ENCODE measurements at regions not wholly inside any gene's neighbourhood (a gene's known extent, or its start where the extent isn't known, plus 50 kb on each side); places are given as distances from the start of the nearest gene placed in this dataset.

- no peaks in the 10 kb centered on the region for H3K36me3 Mint-ChIP-seq
- H2AFZ ChIP-seq (replicated peaks): no peak overlapping the region
These were observed 160.2 kb downstream of the NTMT2 start for GRCh38 chr1:170305777-170306512.

GRCh38 chr1:170306513-170306910, 160.8 kb downstream of the NTMT2 start:
- no peaks in the 10 kb centered on the region for H4K20me1 ChIP-seq (ENCODE audit: low read depth)
- Mint-ChIP-seq H3K27ac (no peak overlapping the region), H3K27me3 (ENCODE audit: insufficient read depth, low read depth) (peaks cover 2% of the 10 kb centered on the region), H3K4me1 (peaks cover 11% of the 10 kb centered on the region), H3K36me3 (no peaks in the 10 kb centered on the region), H3K9me3 (no peaks in the 10 kb centered on the region), H3K4me3 (no peak overlapping the region)
- TF ChIP-seq EZH2 (IDR thresholded peaks at IDR 0.05) (no peak), EZH2phosphoT487 (IDR thresholded peaks at IDR 0.05) (no peak), CTCF (IDR thresholded peaks at IDR 0.05) (no peak)
- no peaks in the 10 kb centered on the region for H3F3A ChIP-seq (ENCODE audit: low read depth)
- no peak overlapping the region for H3K27ac ChIP-seq
- H3K9me3 ChIP-seq (ENCODE audit: low read depth): no peaks in the 10 kb centered on the region
- DNase-seq (ENCODE audit: low spot score): no peak
- no peaks in the 10 kb centered on the region for H3K79me2 ChIP-seq (ENCODE audit: low read depth)
- H3K9ac ChIP-seq: no peak overlapping the region
- H3K4me1 ChIP-seq: no peaks in the 10 kb centered on the region
- H3K27me3 ChIP-seq: no peaks in the 10 kb centered on the region
- H3K4me3 ChIP-seq: no peak overlapping the region
- no peaks in the 10 kb centered on the region for H3K36me3 ChIP-seq
- no peak overlapping the region for H2AFZ ChIP-seq (replicated peaks)
- no peak overlapping the region for H3K4me2 ChIP-seq

More at GRCh38 chr1:170305777-170306512, 160.2 kb downstream of the NTMT2 start:
- Histone ChIP-seq H3K79me2 (ENCODE audit: low read depth) (no peaks in the 10 kb centered on the region), H4K20me1 (ENCODE audit: low read depth) (no peaks in the 10 kb centered on the region), H3K4me1 (no peaks in the 10 kb centered on the region), H3K27me3 (no peaks in the 10 kb centered on the region), H3K9me3 (ENCODE audit: low read depth) (no peaks in the 10 kb centered on the region), H3K4me2 (no peak overlapping the region), H3K4me3 (no peak overlapping the region), H3K36me3 (no peaks in the 10 kb centered on the region), H3K9ac (no peak overlapping the region), H3F3A (ENCODE audit: low read depth) (no peaks in the 10 kb centered on the region), H3K27ac (no peak overlapping the region)
- no peak for DNase-seq (ENCODE audit: low spot score)
- Mint-ChIP-seq H3K4me3 (no peak overlapping the region), H3K27me3 (ENCODE audit: insufficient read depth, low read depth) (peaks cover 2% of the 10 kb centered on the region), H3K4me1 (peaks cover 11% of the 10 kb centered on the region), H3K27ac (no peak overlapping the region), H3K9me3 (no peaks in the 10 kb centered on the region)
- TF ChIP-seq EZH2phosphoT487 (IDR thresholded peaks at IDR 0.05) (no peak), CTCF (IDR thresholded peaks at IDR 0.05) (no peak), EZH2 (IDR thresholded peaks at IDR 0.05) (no peak)

GRCh38 chr1:170306948-170307347, 161.2 kb downstream of the NTMT2 start:
- Histone ChIP-seq H4K20me1 (ENCODE audit: low read depth) (no peaks in the 10 kb centered on the region), H2AFZ (replicated peaks) (no peak overlapping the region), H3F3A (ENCODE audit: low read depth) (no peaks in the 10 kb centered on the region), H3K79me2 (ENCODE audit: low read depth) (no peaks in the 10 kb centered on the region), H3K4me2 (no peak overlapping the region), H3K9me3 (ENCODE audit: low read depth) (no peaks in the 10 kb centered on the region), H3K27ac (no peak overlapping the region), H3K36me3 (no peaks in the 10 kb centered on the region), H3K4me3 (no peak overlapping the region), H3K9ac (no peak overlapping the region), H3K27me3 (no peaks in the 10 kb centered on the region), H3K4me1 (no peaks in the 10 kb centered on the region)
- H3K27ac Mint-ChIP-seq: no peak overlapping the region
- H3K36me3 Mint-ChIP-seq: no peaks in the 10 kb centered on the region
- H3K4me3 Mint-ChIP-seq: no peak overlapping the region
- peak; percentile 14 for DNase-seq (ENCODE audit: low spot score)
- no peaks in the 10 kb centered on the region for H3K9me3 Mint-ChIP-seq
- H3K27me3 Mint-ChIP-seq (ENCODE audit: insufficient read depth, low read depth): peaks cover 2% of the 10 kb centered on the region
- H3K4me1 Mint-ChIP-seq: peaks cover 11% of the 10 kb centered on the region
- TF ChIP-seq CTCF (IDR thresholded peaks at IDR 0.05) (no peak), EZH2phosphoT487 (IDR thresholded peaks at IDR 0.05) (no peak), EZH2 (IDR thresholded peaks at IDR 0.05) (no peak)
